ENCODE measurements at regions not wholly inside any gene's neighbourhood (a gene's known extent, or its start where the extent isn't known, plus 50 kb on each side); places are given as distances from the start of the nearest gene placed in this dataset.

DNA sequence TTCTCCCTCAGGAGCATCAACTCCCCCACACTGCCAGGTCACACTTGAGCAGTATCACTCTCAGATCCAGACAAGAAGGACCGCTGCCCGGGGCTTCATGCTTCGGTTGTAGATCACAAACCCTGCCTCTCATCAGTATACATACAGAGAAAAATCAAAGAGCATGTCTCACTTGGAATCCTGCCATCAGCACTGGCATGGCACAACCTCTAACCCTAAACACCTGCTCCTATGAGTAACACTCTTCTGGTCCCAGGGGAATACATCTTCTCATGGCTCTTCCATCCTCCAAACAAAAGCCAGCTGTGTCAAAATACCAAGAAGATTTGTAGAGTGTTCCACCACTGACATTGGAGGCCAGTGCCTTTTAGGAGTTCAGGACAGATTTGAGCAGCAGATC is 84.8 kb upstream of the MIER3 start:
- H3K27me3 ChIP-seq: no peaks in the 10 kb centered on the region
- no peaks in the 10 kb centered on the region for H3K79me2 ChIP-seq (ENCODE audit: low read depth)
- H3K36me3 ChIP-seq: no peaks in the 10 kb centered on the region
- no peak overlapping the region for H3K9ac ChIP-seq
- no peaks in the 10 kb centered on the region for H3K9me3 ChIP-seq (ENCODE audit: low read depth)
- no peaks in the 10 kb centered on the region for H3K9me3 Mint-ChIP-seq
- H4K20me1 ChIP-seq (ENCODE audit: low read depth): no peaks in the 10 kb centered on the region
- peaks cover 4% of the 10 kb centered on the region for H3K27me3 Mint-ChIP-seq (ENCODE audit: insufficient read depth, low read depth)
- TF ChIP-seq EZH2 (IDR thresholded peaks at IDR 0.05) (no peak), EZH2phosphoT487 (IDR thresholded peaks at IDR 0.05) (no peak)
- TF ChIP-seq, protein P1, sequence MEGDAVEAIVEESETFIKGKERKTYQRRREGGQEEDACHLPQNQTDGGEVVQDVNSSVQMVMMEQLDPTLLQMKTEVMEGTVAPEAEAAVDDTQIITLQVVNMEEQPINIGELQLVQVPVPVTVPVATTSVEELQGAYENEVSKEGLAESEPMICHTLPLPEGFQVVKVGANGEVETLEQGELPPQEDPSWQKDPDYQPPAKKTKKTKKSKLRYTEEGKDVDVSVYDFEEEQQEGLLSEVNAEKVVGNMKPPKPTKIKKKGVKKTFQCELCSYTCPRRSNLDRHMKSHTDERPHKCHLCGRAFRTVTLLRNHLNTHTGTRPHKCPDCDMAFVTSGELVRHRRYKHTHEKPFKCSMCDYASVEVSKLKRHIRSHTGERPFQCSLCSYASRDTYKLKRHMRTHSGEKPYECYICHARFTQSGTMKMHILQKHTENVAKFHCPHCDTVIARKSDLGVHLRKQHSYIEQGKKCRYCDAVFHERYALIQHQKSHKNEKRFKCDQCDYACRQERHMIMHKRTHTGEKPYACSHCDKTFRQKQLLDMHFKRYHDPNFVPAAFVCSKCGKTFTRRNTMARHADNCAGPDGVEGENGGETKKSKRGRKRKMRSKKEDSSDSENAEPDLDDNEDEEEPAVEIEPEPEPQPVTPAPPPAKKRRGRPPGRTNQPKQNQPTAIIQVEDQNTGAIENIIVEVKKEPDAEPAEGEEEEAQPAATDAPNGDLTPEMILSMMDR (IDR thresholded peaks at IDR 0.05): no peak
- no peaks in the 10 kb centered on the region for H3K4me1 Mint-ChIP-seq
- no peak for DNase-seq (ENCODE audit: low spot score)
- no peak overlapping the region for H3K4me2 ChIP-seq
- H3F3A ChIP-seq (ENCODE audit: low read depth): no peaks in the 10 kb centered on the region
- no peak overlapping the region for H3K4me3 ChIP-seq
- H3K27ac Mint-ChIP-seq: no peak overlapping the region
- H2AFZ ChIP-seq (replicated peaks): peak overlapping the region; percentile 90
- no peaks in the 10 kb centered on the region for H3K36me3 Mint-ChIP-seq
- no peak overlapping the region for H3K27ac ChIP-seq
- H3K4me1 ChIP-seq: peaks cover 6% of the 10 kb centered on the region
- H3K4me3 Mint-ChIP-seq: no peak overlapping the region

DNA sequence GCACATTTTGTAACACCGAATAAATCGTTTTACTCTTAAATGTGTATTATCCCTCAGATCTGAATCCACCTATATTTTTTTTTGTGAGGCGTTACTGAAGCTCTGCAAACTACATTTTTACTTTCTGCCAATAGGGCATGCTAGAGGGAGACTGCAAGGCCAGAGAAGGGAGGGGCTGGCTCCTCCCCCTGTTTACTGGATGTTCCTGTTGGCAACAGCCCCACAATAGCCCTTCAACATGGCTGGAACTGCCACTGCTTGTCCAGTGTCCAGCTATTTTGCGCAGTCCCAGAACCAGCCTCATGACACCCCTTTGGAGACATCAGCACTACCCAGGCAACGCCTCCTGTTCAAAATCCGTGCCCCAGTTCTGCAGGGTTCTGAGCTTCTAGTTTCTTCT is 85.4 kb upstream of the MIER3 start:
- H3K4me3 ChIP-seq: no peak overlapping the region
- no peak overlapping the region for H3K27ac Mint-ChIP-seq

DNA sequence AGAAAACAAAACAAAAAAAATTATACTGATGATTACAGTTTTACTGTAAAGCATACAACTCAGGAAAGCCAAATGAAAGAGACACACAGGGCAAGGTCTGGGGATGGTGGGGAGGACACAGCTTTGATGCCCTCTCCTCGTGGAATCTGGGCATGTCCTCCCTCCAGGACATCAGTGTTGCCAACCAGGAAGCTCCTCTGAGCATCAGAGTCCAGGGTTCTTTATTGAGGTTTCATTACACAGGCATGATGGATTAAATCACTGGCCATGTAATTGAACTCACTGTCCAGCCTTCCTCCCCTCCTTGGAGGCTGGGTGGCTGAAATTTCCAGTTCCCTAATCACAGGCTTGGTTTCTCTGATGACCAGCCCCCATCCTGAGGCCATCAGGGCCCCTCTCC is 89.6 kb upstream of the MIER3 start:
- Histone ChIP-seq H3K79me2 (ENCODE audit: low read depth) (no peaks in the 10 kb centered on the region), H4K20me1 (ENCODE audit: low read depth) (no peaks in the 10 kb centered on the region), H3K27me3 (no peaks in the 10 kb centered on the region), H3F3A (ENCODE audit: low read depth) (no peaks in the 10 kb centered on the region), H3K36me3 (no peaks in the 10 kb centered on the region), H3K9me3 (ENCODE audit: low read depth) (no peaks in the 10 kb centered on the region), H2AFZ (replicated peaks) (no peak overlapping the region), H3K4me3 (no peak overlapping the region), H3K9ac (no peak overlapping the region), H3K4me2 (no peak overlapping the region), H3K4me1 (peaks cover 6% of the 10 kb centered on the region), H3K27ac (no peak overlapping the region)
- no peaks in the 10 kb centered on the region for H3K9me3 Mint-ChIP-seq
- no peak for DNase-seq (ENCODE audit: low spot score)
- no peaks in the 10 kb centered on the region for H3K4me1 Mint-ChIP-seq
- no peak overlapping the region for H3K4me3 Mint-ChIP-seq
- no peaks in the 10 kb centered on the region for H3K36me3 Mint-ChIP-seq
- no peak for TF ChIP-seq EZH2 (IDR thresholded peaks at IDR 0.05)
- no peak for TF ChIP-seq EZH2phosphoT487 (IDR thresholded peaks at IDR 0.05)
- TF ChIP-seq, protein P1 (IDR thresholded peaks at IDR 0.05): no peak
- peaks cover 4% of the 10 kb centered on the region for H3K27me3 Mint-ChIP-seq (ENCODE audit: insufficient read depth, low read depth)
- no peak overlapping the region for H3K27ac Mint-ChIP-seq

More for the DNA sequence above, 85.4 kb upstream of the MIER3 start:
- DNase-seq (ENCODE audit: low spot score): peak; percentile 45
- H3K27ac ChIP-seq: no peak overlapping the region
- Mint-ChIP-seq H3K9me3 (no peaks in the 10 kb centered on the region), H3K4me3 (no peak overlapping the region), H3K27me3 (ENCODE audit: insufficient read depth, low read depth) (peaks cover 4% of the 10 kb centered on the region), H3K36me3 (no peaks in the 10 kb centered on the region), H3K4me1 (no peaks in the 10 kb centered on the region)
- no peaks in the 10 kb centered on the region for H3K79me2 ChIP-seq (ENCODE audit: low read depth)
- peak overlapping the region; percentile 90 for H2AFZ ChIP-seq (replicated peaks)
- no peaks in the 10 kb centered on the region for H3K9me3 ChIP-seq (ENCODE audit: low read depth)
- no peak for TF ChIP-seq EZH2 (IDR thresholded peaks at IDR 0.05)
- TF ChIP-seq EZH2phosphoT487 (IDR thresholded peaks at IDR 0.05): no peak
- TF ChIP-seq, protein P1 (IDR thresholded peaks at IDR 0.05): peak; percentile 27
- no peak overlapping the region for H3K4me2 ChIP-seq
- peaks cover 6% of the 10 kb centered on the region for H3K4me1 ChIP-seq
- H3F3A ChIP-seq (ENCODE audit: low read depth): no peaks in the 10 kb centered on the region
- H4K20me1 ChIP-seq (ENCODE audit: low read depth): no peaks in the 10 kb centered on the region
- H3K9ac ChIP-seq: no peak overlapping the region
- no peaks in the 10 kb centered on the region for H3K27me3 ChIP-seq
- no peaks in the 10 kb centered on the region for H3K36me3 ChIP-seq
